DND-41 (cell line): ENCODE measurements at regions not wholly inside any gene's neighbourhood (a gene's known extent, or its start where the extent isn't known, plus 50 kb on each side); places are given as distances from the start of the nearest gene placed in this dataset.

ENCODE experiments used
- ATAC-seq: fragments of 200-7000 bp; cut with Tn5 transposase; 3 replicates; pipeline ENCODE4 v1.9.1; 2021; ENCODE audit warnings: low read depth; ENCODE audit not compliant: insufficient read depth
- DNase-seq: peaks from one replicate; pipeline ENCODE4 v3.0.0-alpha.2; 2020
- H2AFZ ChIP-seq: 2 replicates; pipeline ENCODE4 v1.6.0; 2012; ENCODE audit warnings: low read depth, low read length
- H3K27ac ChIP-seq: 2 replicates; pipeline ENCODE4 v1.5.1; 2012; ENCODE audit warnings: low read length, inconsistent platforms
- H3K27me3 ChIP-seq: fragments of 200-600 bp; sonication (generic); 2 replicates; pipeline ENCODE4 v1.6.0; 2012; ENCODE audit warnings: low read length, mild to moderate bottlenecking, inconsistent platforms; ENCODE audit not compliant: insufficient read depth, poor library complexity
- H3K36me3 ChIP-seq: 2 replicates; pipeline ENCODE4 v1.5.1; 2012; ENCODE audit warnings: low read length, inconsistent platforms; ENCODE audit not compliant: insufficient read depth
- H3K4me1 ChIP-seq: 2 replicates; pipeline ENCODE4 v1.5.1; 2012; ENCODE audit warnings: mild to moderate bottlenecking, low read length; ENCODE audit not compliant: insufficient read depth
- H3K4me2 ChIP-seq: 2 replicates; pipeline ENCODE4 v1.6.0; 2012; ENCODE audit warnings: mild to moderate bottlenecking, moderate library complexity, low read length, inconsistent platforms; ENCODE audit not compliant: insufficient read depth
- H3K4me3 ChIP-seq, 2 experiments: fragments of 200-600 bp in 1 of 2; shearing (Covaris generic) in 1 of 2; 2 replicates each; pipeline ENCODE4 v1.5.1; 2012 to 2016; ENCODE audit warnings: inconsistent platforms in 2 of 2, low read length in 2 of 2, mild to moderate bottlenecking in 2 of 2, low read depth in 1 of 2, moderate library complexity in 1 of 2
- H3K79me2 ChIP-seq: 2 replicates; pipeline ENCODE4 v1.6.0; 2012; ENCODE audit warnings: low read length, inconsistent platforms; ENCODE audit not compliant: insufficient read depth
- H3K9ac ChIP-seq: 2 replicates; pipeline ENCODE4 v1.6.0; 2012; ENCODE audit warnings: low read depth, mild to moderate bottlenecking, inconsistent platforms, low read length, moderate library complexity
- H3K9me3 ChIP-seq: 2 replicates; pipeline ENCODE4 v1.5.1; 2012; ENCODE audit warnings: low read length, moderate library complexity, mild to moderate bottlenecking, inconsistent platforms; ENCODE audit not compliant: insufficient read depth, severe bottlenecking
- H4K20me1 ChIP-seq: 2 replicates; pipeline ENCODE4 v1.6.0; 2012; ENCODE audit warnings: low read length; ENCODE audit not compliant: insufficient read depth
- CTCF ChIP-seq: IDR thresholded peaks from 2 replicates; pipeline ENCODE4 v1.5.1; 2012; ENCODE audit warnings: borderline replicate concordance, low read length, moderate library complexity, mild to moderate bottlenecking; ENCODE audit not compliant: poor library complexity, severe bottlenecking; ENCODE audit errors: extremely low read depth
- EZH2 ChIP-seq: IDR thresholded peaks from 3 replicates; pipeline ENCODE4 v1.6.1; 2012; ENCODE audit warnings: borderline replicate concordance, low read depth, mild to moderate bottlenecking, moderate library complexity, low read length, inconsistent platforms; ENCODE audit not compliant: severe bottlenecking

- ATAC-seq (no peak), DNase-seq (no peak)
- Histone ChIP-seq H3K4me3 (no peak overlapping the region), H3K79me2 (no peaks in the 10 kb centered on the region), H3K27ac (no peak overlapping the region), H3K36me3 (no peaks in the 10 kb centered on the region), H3K9ac (no peak overlapping the region), H4K20me1 (no peaks in the 10 kb centered on the region), H3K4me2 (no peak overlapping the region), H3K4me1 (no peaks in the 10 kb centered on the region), H3K27me3 (no peaks in the 10 kb centered on the region), H3K9me3 (no peaks in the 10 kb centered on the region), H2AFZ (no peak overlapping the region)
- TF ChIP-seq EZH2 = no peak
These were observed 758.4 kb downstream of the CDH8 start for GRCh38 chr16:61277849-61278248.

DNA sequence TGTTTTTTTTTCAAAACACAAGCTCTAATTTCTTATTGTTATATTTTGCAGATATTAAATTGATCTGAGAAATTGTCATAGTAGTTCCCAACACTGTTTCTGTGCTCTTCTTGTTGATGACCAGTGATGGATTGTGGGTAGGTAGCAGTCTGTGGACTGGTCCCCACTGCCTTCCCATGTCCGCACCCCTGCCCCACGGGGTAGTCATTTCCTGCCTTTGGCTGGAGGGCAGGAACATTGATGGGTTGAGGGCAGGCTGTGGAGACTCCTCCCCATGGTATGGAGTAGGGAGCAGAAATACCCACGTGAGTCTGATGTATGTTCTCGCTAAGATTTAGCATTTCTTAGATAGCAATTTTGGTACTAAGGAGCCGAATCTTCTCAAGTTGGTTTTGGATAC, 762.0 kb downstream of the CDH8 start:
- DNase-seq = no peak
- no peaks in the 10 kb centered on the region for H3K9me3 ChIP-seq
- no peak overlapping the region for H3K4me2 ChIP-seq
- no peaks in the 10 kb centered on the region for H3K4me1 ChIP-seq
- no peak overlapping the region for H3K4me3 ChIP-seq
- ATAC-seq = no peak
- H3K36me3 ChIP-seq = no peaks in the 10 kb centered on the region
- no peak overlapping the region for H3K9ac ChIP-seq
- no peaks in the 10 kb centered on the region for H4K20me1 ChIP-seq
- no peaks in the 10 kb centered on the region for H3K27me3 ChIP-seq
- TF ChIP-seq EZH2 (no peak), CTCF (no peak)
- H3K27ac ChIP-seq = no peak overlapping the region
- no peak overlapping the region for H2AFZ ChIP-seq
- no peaks in the 10 kb centered on the region for H3K79me2 ChIP-seq

GRCh38 chr16:61270726-61271125, 765.5 kb downstream of the CDH8 start:
- Histone ChIP-seq H3K4me2 (no peak overlapping the region), H3K36me3 (no peaks in the 10 kb centered on the region), H3K4me1 (no peaks in the 10 kb centered on the region), H3K9ac (no peak overlapping the region), H2AFZ (no peak overlapping the region), H3K79me2 (no peaks in the 10 kb centered on the region), H3K27me3 (no peaks in the 10 kb centered on the region), H3K27ac (no peak overlapping the region), H4K20me1 (no peaks in the 10 kb centered on the region), H3K4me3 (no peak overlapping the region), H3K9me3 (no peaks in the 10 kb centered on the region)
- TF ChIP-seq EZH2 = no peak
- no peak for TF ChIP-seq CTCF
- DNase-seq (no peak), ATAC-seq (no peak)

GRCh38 chr16:61263400-61263799, 772.8 kb downstream of the CDH8 start:
- no peaks in the 10 kb centered on the region for H3K79me2 ChIP-seq

More at GRCh38 chr16:61263400-61263799, 772.8 kb downstream of the CDH8 start:
- ATAC-seq (no peak), DNase-seq (no peak)
- Histone ChIP-seq H4K20me1 (no peaks in the 10 kb centered on the region), H3K4me3 (no peak overlapping the region), H3K36me3 (no peaks in the 10 kb centered on the region), H3K9ac (no peak overlapping the region), H3K27me3 (no peaks in the 10 kb centered on the region), H3K9me3 (no peaks in the 10 kb centered on the region), H3K4me2 (no peak overlapping the region), H3K4me1 (no peaks in the 10 kb centered on the region), H3K27ac (no peak overlapping the region), H2AFZ (no peak overlapping the region)
- TF ChIP-seq EZH2 = no peak
- no peak for TF ChIP-seq CTCF
